WTC11 (cell line): ENCODE measurements at regions not wholly inside any gene's neighbourhood (a gene's known extent, or its start where the extent isn't known, plus 50 kb on each side); places are given as distances from the start of the nearest gene placed in this dataset.

Experiments
- ATAC-seq: fragments of 200-7000 bp; cut with Tn5 transposase; 2 replicates; pipeline ENCODE4 v1.10.0; 2021; ENCODE audit warnings: mild to moderate bottlenecking, moderate library complexity
- CTCF ChIA-PET: fragments of 300-600 bp; sonication (Branson Sonifier 250); formaldehyde crosslinking; loops from one replicate; lab custom pipeline; 2021; ENCODE audit warnings: antibody characterized with exemption; lab: Charles Lee
- POLR2A ChIA-PET: fragments of 350-600 bp; sonication (Branson Sonifier 250); formaldehyde crosslinking; loops from one replicate; lab custom pipeline; 2021; ENCODE audit warnings: antibody characterized with exemption; lab: Charles Lee
- DNase-seq: peaks from one replicate; pipeline ENCODE4 v3.0.0; 2021; ENCODE audit warnings: low spot score
- H3K27ac Mint-ChIP-seq: 2 replicates; pipeline ENCODE4 v1.8.0; 2021; ENCODE audit warnings: mixed read lengths
- H3K27me3 Mint-ChIP-seq: 2 replicates; pipeline ENCODE4 v1.8.0; 2021; ENCODE audit warnings: low read depth, mild to moderate bottlenecking, moderate library complexity, mixed read lengths
- H3K36me3 Mint-ChIP-seq: 2 replicates; pipeline ENCODE4 v1.8.0; 2021; ENCODE audit warnings: mixed read lengths
- H3K4me1 Mint-ChIP-seq: 2 replicates; pipeline ENCODE4 v1.8.0; 2022; ENCODE audit warnings: mixed read lengths
- H3K4me3 Mint-ChIP-seq: 2 replicates; pipeline ENCODE4 v1.8.0; 2021; ENCODE audit warnings: mild to moderate bottlenecking, moderate library complexity, mixed read lengths
- H3K9me3 Mint-ChIP-seq: 2 replicates; pipeline ENCODE4 v1.8.0; 2021; ENCODE audit warnings: mixed read lengths
- CREM ChIP-seq: sonication (generic); formaldehyde crosslinking; IDR thresholded peaks from 2 replicates; pipeline ENCODE4 v1.8.1; 2022; ENCODE audit warnings: mild to moderate bottlenecking, missing genetic modification reagents, moderate library complexity
- ESRRA ChIP-seq: sonication (generic); formaldehyde crosslinking; IDR thresholded peaks from 2 replicates; pipeline ENCODE4 v1.8.1; 2022; ENCODE audit warnings: mild to moderate bottlenecking, missing genetic modification reagents, borderline replicate concordance
- FOXJ3 ChIP-seq: sonication (generic); formaldehyde crosslinking; IDR thresholded peaks from 2 replicates; pipeline ENCODE4 v1.9.0; 2021; ENCODE audit warnings: missing genetic modification reagents, mild to moderate bottlenecking, borderline replicate concordance
- MAX ChIP-seq: sonication (generic); formaldehyde crosslinking; IDR thresholded peaks from 2 replicates; pipeline ENCODE4 v1.8.0; 2022; ENCODE audit warnings: mild to moderate bottlenecking, missing genetic modification reagents
- NFE2L1 ChIP-seq: sonication (generic); formaldehyde crosslinking; IDR thresholded peaks from 2 replicates; pipeline ENCODE4 v1.8.1; 2023; ENCODE audit warnings: missing genetic modification reagents
- NFYB ChIP-seq: sonication (generic); formaldehyde crosslinking; conservative IDR thresholded peaks from 2 replicates; pipeline ENCODE4 v1.8.0; 2022; ENCODE audit warnings: low read depth, missing genetic modification reagents
- NR3C1 ChIP-seq: sonication (generic); formaldehyde crosslinking; conservative IDR thresholded peaks from 2 replicates; pipeline ENCODE4 v1.8.1; 2023; ENCODE audit warnings: low read depth, mild to moderate bottlenecking, missing genetic modification reagents
- PRDM15 ChIP-seq: sonication (generic); formaldehyde crosslinking; IDR thresholded peaks from 2 replicates; pipeline ENCODE4 v1.8.0; 2022; ENCODE audit warnings: missing genetic modification reagents
- RORB ChIP-seq: fragments of 250-450 bp; sonication (Bioruptor Pico); IDR thresholded peaks from 2 replicates; pipeline ENCODE4 v1.9.0; 2021; ENCODE audit warnings: mild to moderate bottlenecking
- SP1 ChIP-seq: sonication (generic); formaldehyde crosslinking; conservative IDR thresholded peaks from 2 replicates; pipeline ENCODE4 v1.8.1; 2022; ENCODE audit warnings: missing genetic modification reagents
- ZNF138 ChIP-seq: sonication (generic); formaldehyde crosslinking; conservative IDR thresholded peaks from 2 replicates; pipeline ENCODE4 v1.8.1; 2022; ENCODE audit warnings: mild to moderate bottlenecking, moderate library complexity, missing genetic modification reagents
- ZNF263 ChIP-seq: sonication (generic); formaldehyde crosslinking; IDR thresholded peaks from 2 replicates; pipeline ENCODE4 v1.8.1; 2022; ENCODE audit warnings: low read depth, mild to moderate bottlenecking, moderate library complexity, missing genetic modification reagents
- ZNF281 ChIP-seq: sonication (generic); formaldehyde crosslinking; IDR thresholded peaks from 2 replicates; pipeline ENCODE4 v1.8.0; 2023; ENCODE audit warnings: mild to moderate bottlenecking, missing genetic modification reagents
- ZNF416 ChIP-seq: fragments of 250-450 bp; sonication (Bioruptor Pico); IDR thresholded peaks from 2 replicates; pipeline ENCODE4 v1.9.0; 2021; ENCODE audit warnings: mild to moderate bottlenecking, inconsistent platforms
- TF ChIP-seq, protein P1 (sequence below): fragments of 250-450 bp; sonication (Bioruptor Pico); IDR thresholded peaks from 2 replicates; pipeline ENCODE4 v1.8.0; 2021; ENCODE audit warnings: mild to moderate bottlenecking
- TF ChIP-seq, protein P2 (sequence below): sonication (generic); formaldehyde crosslinking; IDR thresholded peaks from 2 replicates; pipeline ENCODE4 v1.8.1; 2022; ENCODE audit warnings: mild to moderate bottlenecking, moderate library complexity, missing genetic modification reagents
- TF ChIP-seq, protein P3 (sequence below): sonication (generic); formaldehyde crosslinking; IDR thresholded peaks from 2 replicates; pipeline ENCODE4 v1.8.1; 2023; ENCODE audit warnings: mild to moderate bottlenecking, missing genetic modification reagents
- TF ChIP-seq, protein P4 (sequence below): sonication (generic); formaldehyde crosslinking; IDR thresholded peaks from 2 replicates; pipeline ENCODE4 v1.8.1; 2022; ENCODE audit warnings: mild to moderate bottlenecking, missing genetic modification reagents, moderate library complexity, borderline replicate concordance
- TF ChIP-seq, protein P5 (sequence below): fragments of 250-450 bp; sonication (Bioruptor Pico); conservative IDR thresholded peaks from 2 replicates; pipeline ENCODE4 v1.9.0; 2021; ENCODE audit warnings: mild to moderate bottlenecking
- TF ChIP-seq, protein P6 (sequence below): sonication (generic); formaldehyde crosslinking; IDR thresholded peaks from 2 replicates; pipeline ENCODE4 v1.8.0; 2022; ENCODE audit warnings: mild to moderate bottlenecking, missing genetic modification reagents

GRCh38 chr6:141641951-141642350 is 490.8 kb upstream of the GJE1 start:
- ChIA-PET CTCF (no interaction called here), POLR2A (no interaction called here)
- TF ChIP-seq ZNF263 (CRISPR knock-in tag) (no peak), NR3C1 (CRISPR knock-in tag) (no peak), NFYB (CRISPR knock-in tag) (no peak), ESRRA (CRISPR knock-in tag) (no peak), RORB (CRISPR knock-in tag) (no peak), FOXJ3 (CRISPR knock-in tag) (no peak), ZNF416 (no peak), CREM (CRISPR knock-in tag) (no peak), PRDM15 (CRISPR knock-in tag) (no peak), ZNF281 (CRISPR knock-in tag) (no peak), SP1 (no peak), NFE2L1 (CRISPR knock-in tag) (no peak), MAX (no peak), ZNF138 (CRISPR knock-in tag) (no peak)
- TF ChIP-seq, protein P1, sequence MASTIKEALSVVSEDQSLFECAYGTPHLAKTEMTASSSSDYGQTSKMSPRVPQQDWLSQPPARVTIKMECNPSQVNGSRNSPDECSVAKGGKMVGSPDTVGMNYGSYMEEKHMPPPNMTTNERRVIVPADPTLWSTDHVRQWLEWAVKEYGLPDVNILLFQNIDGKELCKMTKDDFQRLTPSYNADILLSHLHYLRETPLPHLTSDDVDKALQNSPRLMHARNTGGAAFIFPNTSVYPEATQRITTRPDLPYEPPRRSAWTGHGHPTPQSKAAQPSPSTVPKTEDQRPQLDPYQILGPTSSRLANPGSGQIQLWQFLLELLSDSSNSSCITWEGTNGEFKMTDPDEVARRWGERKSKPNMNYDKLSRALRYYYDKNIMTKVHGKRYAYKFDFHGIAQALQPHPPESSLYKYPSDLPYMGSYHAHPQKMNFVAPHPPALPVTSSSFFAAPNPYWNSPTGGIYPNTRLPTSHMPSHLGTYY: no peak
- TF ChIP-seq, protein P2, sequence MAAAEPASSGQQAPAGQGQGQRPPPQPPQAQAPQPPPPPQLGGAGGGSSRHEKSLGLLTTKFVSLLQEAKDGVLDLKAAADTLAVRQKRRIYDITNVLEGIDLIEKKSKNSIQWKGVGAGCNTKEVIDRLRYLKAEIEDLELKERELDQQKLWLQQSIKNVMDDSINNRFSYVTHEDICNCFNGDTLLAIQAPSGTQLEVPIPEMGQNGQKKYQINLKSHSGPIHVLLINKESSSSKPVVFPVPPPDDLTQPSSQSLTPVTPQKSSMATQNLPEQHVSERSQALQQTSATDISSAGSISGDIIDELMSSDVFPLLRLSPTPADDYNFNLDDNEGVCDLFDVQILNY (CRISPR knock-in tag): no peak
- TF ChIP-seq, protein P3, sequence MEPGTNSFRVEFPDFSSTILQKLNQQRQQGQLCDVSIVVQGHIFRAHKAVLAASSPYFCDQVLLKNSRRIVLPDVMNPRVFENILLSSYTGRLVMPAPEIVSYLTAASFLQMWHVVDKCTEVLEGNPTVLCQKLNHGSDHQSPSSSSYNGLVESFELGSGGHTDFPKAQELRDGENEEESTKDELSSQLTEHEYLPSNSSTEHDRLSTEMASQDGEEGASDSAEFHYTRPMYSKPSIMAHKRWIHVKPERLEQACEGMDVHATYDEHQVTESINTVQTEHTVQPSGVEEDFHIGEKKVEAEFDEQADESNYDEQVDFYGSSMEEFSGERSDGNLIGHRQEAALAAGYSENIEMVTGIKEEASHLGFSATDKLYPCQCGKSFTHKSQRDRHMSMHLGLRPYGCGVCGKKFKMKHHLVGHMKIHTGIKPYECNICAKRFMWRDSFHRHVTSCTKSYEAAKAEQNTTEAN (CRISPR knock-in tag): no peak
- TF ChIP-seq, protein P4, sequence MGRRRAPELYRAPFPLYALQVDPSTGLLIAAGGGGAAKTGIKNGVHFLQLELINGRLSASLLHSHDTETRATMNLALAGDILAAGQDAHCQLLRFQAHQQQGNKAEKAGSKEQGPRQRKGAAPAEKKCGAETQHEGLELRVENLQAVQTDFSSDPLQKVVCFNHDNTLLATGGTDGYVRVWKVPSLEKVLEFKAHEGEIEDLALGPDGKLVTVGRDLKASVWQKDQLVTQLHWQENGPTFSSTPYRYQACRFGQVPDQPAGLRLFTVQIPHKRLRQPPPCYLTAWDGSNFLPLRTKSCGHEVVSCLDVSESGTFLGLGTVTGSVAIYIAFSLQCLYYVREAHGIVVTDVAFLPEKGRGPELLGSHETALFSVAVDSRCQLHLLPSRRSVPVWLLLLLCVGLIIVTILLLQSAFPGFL: no peak
- TF ChIP-seq, protein P5, sequence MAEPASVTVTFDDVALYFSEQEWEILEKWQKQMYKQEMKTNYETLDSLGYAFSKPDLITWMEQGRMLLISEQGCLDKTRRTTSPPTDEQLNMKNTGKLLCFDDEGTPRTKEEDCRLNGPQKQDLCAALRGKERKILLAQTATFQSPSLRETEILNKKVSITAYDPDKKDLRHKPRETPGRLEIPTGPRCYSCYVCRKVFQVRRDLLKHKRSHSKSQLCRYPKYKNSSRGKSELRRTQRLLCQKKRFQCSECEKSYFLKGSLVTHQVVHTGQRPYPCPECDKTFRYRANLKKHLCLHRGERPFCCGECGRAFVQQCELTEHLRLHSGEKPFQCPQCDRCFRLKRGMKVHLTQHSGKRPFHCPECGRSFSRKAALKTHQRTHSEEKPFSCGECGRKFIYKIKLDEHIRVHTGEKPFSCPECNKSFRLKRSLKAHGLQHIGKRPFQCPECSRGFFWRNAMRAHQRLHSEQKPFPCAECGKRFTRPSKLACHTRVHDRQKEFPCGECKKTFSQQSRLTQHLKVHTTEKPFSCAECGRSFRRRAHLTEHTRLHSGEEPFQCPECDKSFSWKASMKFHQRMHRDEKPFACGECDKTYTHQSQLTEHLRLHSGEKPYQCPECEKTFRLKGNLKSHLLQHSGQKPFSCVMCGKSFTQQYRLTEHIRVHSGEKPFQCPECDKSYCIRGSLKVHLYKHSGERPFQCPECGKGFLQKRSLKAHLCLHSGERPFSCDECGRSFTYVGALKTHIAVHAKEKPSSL (CRISPR knock-in tag): no peak
- TF ChIP-seq, protein P6, sequence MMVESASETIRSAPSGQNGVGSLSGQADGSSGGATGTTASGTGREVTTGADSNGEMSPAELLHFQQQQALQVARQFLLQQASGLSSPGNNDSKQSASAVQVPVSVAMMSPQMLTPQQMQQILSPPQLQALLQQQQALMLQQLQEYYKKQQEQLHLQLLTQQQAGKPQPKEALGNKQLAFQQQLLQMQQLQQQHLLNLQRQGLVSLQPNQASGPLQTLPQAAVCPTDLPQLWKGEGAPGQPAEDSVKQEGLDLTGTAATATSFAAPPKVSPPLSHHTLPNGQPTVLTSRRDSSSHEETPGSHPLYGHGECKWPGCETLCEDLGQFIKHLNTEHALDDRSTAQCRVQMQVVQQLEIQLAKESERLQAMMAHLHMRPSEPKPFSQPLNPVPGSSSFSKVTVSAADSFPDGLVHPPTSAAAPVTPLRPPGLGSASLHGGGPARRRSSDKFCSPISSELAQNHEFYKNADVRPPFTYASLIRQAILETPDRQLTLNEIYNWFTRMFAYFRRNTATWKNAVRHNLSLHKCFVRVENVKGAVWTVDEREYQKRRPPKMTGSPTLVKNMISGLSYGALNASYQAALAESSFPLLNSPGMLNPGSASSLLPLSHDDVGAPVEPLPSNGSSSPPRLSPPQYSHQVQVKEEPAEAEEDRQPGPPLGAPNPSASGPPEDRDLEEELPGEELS: no peak
- no peak for DNase-seq
- no peaks in the 10 kb centered on the region for H3K27me3 Mint-ChIP-seq
- H3K9me3 Mint-ChIP-seq: peaks cover 6% of the 10 kb centered on the region; the same call in 1 of the 2 replicates
- no peaks in the 10 kb centered on the region for H3K4me1 Mint-ChIP-seq
- ATAC-seq: no peak
- H3K27ac Mint-ChIP-seq: no peak overlapping the region
- no peak overlapping the region for H3K4me3 Mint-ChIP-seq
- no peaks in the 10 kb centered on the region for H3K36me3 Mint-ChIP-seq
